Fibroblast of lung (primary cell): ENCODE measurements at regions not wholly inside any gene's neighbourhood (a gene's known extent, or its start where the extent isn't known, plus 50 kb on each side); places are given as distances from the start of the nearest gene placed in this dataset.

Experiments used
- DNase-seq, 2 donors: peaks; one replicate each; pipeline versions ENCODE4 v3.0.0 to v3.0.0-alpha.2; 2010; ENCODE audit warnings: low read depth in 2 of 2
- H2AFZ ChIP-seq: 2 replicates; pipeline ENCODE4 v1.5.1; 2012; ENCODE audit warnings: low read length, control low read depth, inconsistent platforms
- H3K27ac ChIP-seq: 2 replicates; pipeline ENCODE4 v1.5.1; 2011; ENCODE audit warnings: low read length, control low read depth; ENCODE audit not compliant: insufficient read depth
- H3K27me3 ChIP-seq: 2 replicates; pipeline ENCODE4 v1.5.1; 2011; ENCODE audit warnings: mild to moderate bottlenecking, low read length; ENCODE audit not compliant: control insufficient read depth, insufficient read depth
- H3K36me3 ChIP-seq: 2 replicates; pipeline ENCODE4 v1.5.1; 2011; ENCODE audit warnings: low read length; ENCODE audit not compliant: control insufficient read depth, insufficient read depth
- H3K4me1 ChIP-seq: 2 replicates; pipeline ENCODE4 v1.5.1; 2011; ENCODE audit warnings: low read length; ENCODE audit not compliant: control insufficient read depth, insufficient read depth; ENCODE audit errors: extremely low read depth
- H3K4me2 ChIP-seq: 2 replicates; pipeline ENCODE4 v1.5.1; 2011; ENCODE audit warnings: low read length, control low read depth; ENCODE audit not compliant: insufficient read depth; ENCODE audit errors: extremely low read depth
- H3K4me3 ChIP-seq, 4 experiments: fragments of 200-600 bp in 1 of 4; sonication (generic) in 1 of 4; replicated peaks in 1 of 4; 2 replicates each; pipeline ENCODE4 v1.5.1; 2011 to 2016; ENCODE audit warnings: low read length in 4 of 4, low read depth in 3 of 4, mild to moderate bottlenecking in 3 of 4, control low read depth in 2 of 4, inconsistent platforms in 1 of 4, mixed read lengths in 1 of 4; ENCODE audit not compliant: insufficient read depth in 1 of 4; ENCODE audit errors: control extremely low read depth in 1 of 4
- H3K79me2 ChIP-seq: 2 replicates; pipeline ENCODE4 v1.5.1; 2012; ENCODE audit warnings: mild to moderate bottlenecking, low read length, inconsistent platforms; ENCODE audit not compliant: control insufficient read depth, insufficient read depth
- H3K9ac ChIP-seq: 2 replicates; pipeline ENCODE4 v1.5.1; 2011; ENCODE audit warnings: mild to moderate bottlenecking, low read length, control low read depth; ENCODE audit not compliant: insufficient read depth
- H3K9me3 ChIP-seq: 2 replicates; pipeline ENCODE4 v1.5.1; 2012; ENCODE audit warnings: low read depth, low read length; ENCODE audit not compliant: control insufficient read depth, insufficient read depth
- H4K20me1 ChIP-seq: 2 replicates; pipeline ENCODE4 v1.5.1; 2011; ENCODE audit warnings: low read length; ENCODE audit not compliant: control insufficient read depth, insufficient read depth; ENCODE audit errors: extremely low read depth
- CTCF ChIP-seq, 2 donors: IDR thresholded peaks in 1 of 2; conservative IDR thresholded peaks in 1 of 2; 1 replicate in 1 of 2; 2 replicates in 1 of 2; pipeline ENCODE4 v1.5.1; 2011 to 2012; ENCODE audit warnings: low read length in 2 of 2, control low read depth in 1 of 2, inconsistent platforms in 1 of 2, low read depth in 1 of 2, mild to moderate bottlenecking in 1 of 2
- EZH2 ChIP-seq: IDR thresholded peaks from 2 replicates; pipeline ENCODE4 v1.5.1; 2012; ENCODE audit warnings: low read length, control low read depth, mild to moderate bottlenecking; ENCODE audit errors: missing control alignments

DNA sequence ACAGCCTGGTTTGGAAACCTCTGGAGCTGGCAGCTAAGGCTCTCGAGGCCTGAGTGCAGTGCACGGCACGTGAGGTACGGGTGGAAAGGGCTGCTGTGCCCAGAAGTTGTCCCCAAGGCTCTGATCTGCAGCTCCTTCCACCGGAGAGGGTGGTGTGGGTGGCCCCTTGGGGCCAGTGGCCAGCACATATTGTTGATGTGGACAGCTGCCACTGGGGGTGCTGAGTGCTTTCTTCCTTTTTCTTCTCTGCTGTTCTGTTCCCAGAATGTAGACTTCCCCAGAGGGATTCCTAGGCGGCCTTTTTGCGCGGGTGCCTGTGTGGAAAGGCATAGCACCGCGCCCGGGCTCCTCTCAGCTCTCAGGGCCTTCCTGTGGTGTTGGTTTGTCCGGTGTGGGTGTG, 1476.5 kb downstream of the TBC1D22A start:
- no peak for TF ChIP-seq CTCF (conservative IDR thresholded peaks at IDR 0.05 in 1 of 2, IDR thresholded peaks at IDR 0.05 in 1 of 2; ENCODE audit: low read depth in 1 of 2, low read length in 2 of 2)
- no peak for TF ChIP-seq EZH2
- Histone ChIP-seq H4K20me1 (no peaks in the 10 kb centered on the region), H3K4me2 (no peak overlapping the region), H3K9ac (no peak overlapping the region), H3K79me2 (no peaks in the 10 kb centered on the region), H3K27me3 (no peaks in the 10 kb centered on the region), H2AFZ (no peak overlapping the region), H3K4me1 (no peaks in the 10 kb centered on the region), H3K27ac (no peak overlapping the region), H3K9me3 (no peaks in the 10 kb centered on the region), H3K36me3 (no peaks in the 10 kb centered on the region), H3K4me3 (no peak overlapping the region)
- no peak for DNase-seq

DNA sequence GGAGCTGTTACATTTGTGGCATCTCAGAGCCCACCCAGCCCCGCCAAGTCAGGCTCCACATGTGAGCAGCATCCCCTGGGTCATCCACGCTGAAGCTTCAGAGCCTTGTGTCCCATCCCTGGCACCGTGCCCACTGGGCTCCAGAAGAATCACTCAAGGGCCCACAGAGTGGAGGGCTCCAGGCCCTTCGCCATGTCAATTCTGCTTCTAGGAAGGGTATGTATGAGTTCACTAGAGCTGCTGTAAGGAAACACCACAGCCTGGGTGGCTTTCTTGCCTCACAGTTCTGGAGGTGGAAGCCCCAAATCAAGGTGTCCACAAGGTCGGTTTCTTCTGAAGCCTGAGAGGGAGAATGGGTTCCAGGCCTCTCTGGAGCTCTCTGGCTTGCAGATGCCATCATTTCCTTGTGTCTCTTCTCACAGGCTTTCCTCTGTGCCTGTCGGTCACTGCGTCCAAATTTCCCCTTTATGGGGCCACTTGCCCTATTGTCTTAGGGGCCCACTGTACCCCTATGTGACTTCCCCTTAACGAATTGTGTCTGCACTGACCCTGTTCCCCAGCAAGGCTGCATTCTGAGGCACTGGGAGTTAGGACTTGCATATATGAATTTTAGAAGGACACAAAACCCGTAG, 1476.0 kb downstream of the TBC1D22A start:
- H3K79me2 ChIP-seq: no peaks in the 10 kb centered on the region
- H4K20me1 ChIP-seq: no peaks in the 10 kb centered on the region
- no peaks in the 10 kb centered on the region for H3K4me1 ChIP-seq
- no peaks in the 10 kb centered on the region for H3K36me3 ChIP-seq
- H3K4me3 ChIP-seq: no peak overlapping the region
- H3K9me3 ChIP-seq: no peaks in the 10 kb centered on the region
- H3K27ac ChIP-seq: no peak overlapping the region
- no peak overlapping the region for H3K4me2 ChIP-seq
- no peaks in the 10 kb centered on the region for H3K27me3 ChIP-seq
- H3K9ac ChIP-seq: no peak overlapping the region
- DNase-seq: no peak
- no peak overlapping the region for H2AFZ ChIP-seq
- no peak for TF ChIP-seq CTCF (conservative IDR thresholded peaks at IDR 0.05 in 1 of 2, IDR thresholded peaks at IDR 0.05 in 1 of 2; ENCODE audit: low read depth in 1 of 2, low read length in 2 of 2)
- no peak for TF ChIP-seq EZH2

DNA sequence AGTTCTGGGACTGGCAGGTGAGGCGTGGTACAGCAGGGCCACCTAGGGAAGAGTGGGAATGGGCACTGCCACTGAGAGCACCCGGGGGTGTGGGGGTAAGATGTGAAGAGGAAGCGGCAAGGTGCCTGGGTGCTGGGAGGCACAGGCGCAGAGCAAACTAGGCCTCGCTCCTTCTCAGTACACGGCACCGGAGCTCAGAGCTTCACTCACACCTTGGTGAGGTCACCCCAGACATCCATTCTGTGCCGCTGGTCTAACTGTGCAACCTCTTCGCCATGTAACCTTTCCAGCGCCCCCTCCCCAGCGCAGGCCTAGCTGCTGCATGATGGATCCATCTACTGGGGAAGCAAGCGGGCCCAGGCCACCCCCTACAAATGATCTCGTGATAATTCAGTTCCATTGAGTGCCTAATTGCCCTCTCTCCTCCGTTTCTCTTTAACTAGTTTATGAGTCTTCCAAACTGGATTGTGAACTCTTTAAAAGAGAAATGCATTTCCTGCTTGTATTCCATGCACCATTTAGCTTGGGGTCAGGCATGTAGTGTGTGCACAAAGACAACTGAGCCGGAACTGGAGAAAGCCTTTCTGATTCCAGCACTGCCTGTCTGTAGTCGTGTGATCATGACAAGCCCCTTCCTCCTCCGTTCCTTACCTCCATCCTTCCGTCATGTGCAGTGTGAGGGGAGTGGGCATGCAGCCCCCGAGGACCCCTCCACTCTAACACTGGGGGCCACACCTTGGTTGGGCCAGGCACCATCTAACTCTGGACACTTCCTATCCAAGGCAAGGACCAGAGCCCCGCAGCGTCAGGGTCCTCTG, 1475.2 kb downstream of the TBC1D22A start:
- Histone ChIP-seq H4K20me1 (no peaks in the 10 kb centered on the region), H3K79me2 (no peaks in the 10 kb centered on the region), H3K27me3 (no peaks in the 10 kb centered on the region), H3K9ac (no peak overlapping the region), H3K4me2 (no peak overlapping the region), H3K27ac (no peak overlapping the region), H3K36me3 (no peaks in the 10 kb centered on the region), H3K9me3 (no peaks in the 10 kb centered on the region), H2AFZ (no peak overlapping the region), H3K4me3 (no peak overlapping the region), H3K4me1 (no peaks in the 10 kb centered on the region)
- no peak for DNase-seq
- no peak for TF ChIP-seq EZH2
- no peak for TF ChIP-seq CTCF (conservative IDR thresholded peaks at IDR 0.05 in 1 of 2, IDR thresholded peaks at IDR 0.05 in 1 of 2; ENCODE audit: low read depth in 1 of 2, low read length in 2 of 2)
